Ovary (tissue), 3 donors: ENCODE measurements at regions not wholly inside any gene's neighbourhood (a gene's known extent, or its start where the extent isn't known, plus 50 kb on each side); places are given as distances from the start of the nearest gene placed in this dataset.

Experiments used
- POLR2A ChIP-seq: fragments of 450-650 bp; IDR thresholded peaks from one replicate; pipeline ENCODE4 v1.6.1; 2017; ENCODE audit warnings: antibody characterized with exemption, mild to moderate bottlenecking, moderate library complexity
- TF ChIP-seq, protein P1 (sequence below), 3 donors: fragments of 450-650 bp in 2 of 3; fragments of 200-600 bp in 1 of 3; IDR thresholded peaks; one replicate each; pipeline versions ENCODE4 v1.5.1 to v1.8.0; 2016 to 2022; ENCODE audit warnings: antibody characterized with exemption in 3 of 3, mild to moderate bottlenecking in 1 of 3
- donor health status: DM: no; HTN: no; CAD: no.

- no peak for TF ChIP-seq POLR2A
- TF ChIP-seq, protein P1, sequence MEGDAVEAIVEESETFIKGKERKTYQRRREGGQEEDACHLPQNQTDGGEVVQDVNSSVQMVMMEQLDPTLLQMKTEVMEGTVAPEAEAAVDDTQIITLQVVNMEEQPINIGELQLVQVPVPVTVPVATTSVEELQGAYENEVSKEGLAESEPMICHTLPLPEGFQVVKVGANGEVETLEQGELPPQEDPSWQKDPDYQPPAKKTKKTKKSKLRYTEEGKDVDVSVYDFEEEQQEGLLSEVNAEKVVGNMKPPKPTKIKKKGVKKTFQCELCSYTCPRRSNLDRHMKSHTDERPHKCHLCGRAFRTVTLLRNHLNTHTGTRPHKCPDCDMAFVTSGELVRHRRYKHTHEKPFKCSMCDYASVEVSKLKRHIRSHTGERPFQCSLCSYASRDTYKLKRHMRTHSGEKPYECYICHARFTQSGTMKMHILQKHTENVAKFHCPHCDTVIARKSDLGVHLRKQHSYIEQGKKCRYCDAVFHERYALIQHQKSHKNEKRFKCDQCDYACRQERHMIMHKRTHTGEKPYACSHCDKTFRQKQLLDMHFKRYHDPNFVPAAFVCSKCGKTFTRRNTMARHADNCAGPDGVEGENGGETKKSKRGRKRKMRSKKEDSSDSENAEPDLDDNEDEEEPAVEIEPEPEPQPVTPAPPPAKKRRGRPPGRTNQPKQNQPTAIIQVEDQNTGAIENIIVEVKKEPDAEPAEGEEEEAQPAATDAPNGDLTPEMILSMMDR (IDR thresholded peaks at IDR 0.05), result no peak
Observed at GRCh38 chr2:175627405-175627804, 374.7 kb downstream of the LNPK start.
